Heart right ventricle (tissue), 16 donors: ENCODE measurements at regions not wholly inside any gene's neighbourhood (a gene's known extent, or its start where the extent isn't known, plus 50 kb on each side); places are given as distances from the start of the nearest gene placed in this dataset.

ENCODE experiments used
- ATAC-seq, 8 donors: fragments of 200-7000 bp; cut with Tn5 transposase; one replicate each; pipeline ENCODE4 v1.9.1; 2020; ENCODE audit warnings: mild to moderate bottlenecking in 8 of 8, moderate library complexity in 8 of 8, moderate number of reproducible peaks in 1 of 8
- DNase-seq, 2 donors: peaks; one replicate each; pipeline ENCODE4 v3.0.0-alpha.2; 2020
- H3K27ac ChIP-seq, 10 donors: fragments of 200-600 bp; sonication (generic) in 2 of 10; one replicate each; pipeline versions ENCODE4 v1.5.0 to v1.8.0; 2020 to 2022; ENCODE audit warnings: mild to moderate bottlenecking in 3 of 10
- H3K27me3 ChIP-seq, 7 donors: fragments of 200-600 bp; one replicate each; pipeline ENCODE4 v1.8.0; 2021 to 2022; ENCODE audit warnings: mild to moderate bottlenecking in 2 of 7
- H3K36me3 ChIP-seq, 9 donors: fragments of 200-600 bp; sonication (generic) in 1 of 9; one replicate each; pipeline versions ENCODE4 v1.5.0 to v1.8.0; 2020 to 2022; ENCODE audit warnings: mild to moderate bottlenecking in 2 of 9
- H3K4me1 ChIP-seq, 9 donors: fragments of 200-600 bp; sonication (generic) in 1 of 9; one replicate each; pipeline versions ENCODE4 v1.5.0 to v1.8.0; 2020 to 2022; ENCODE audit warnings: mild to moderate bottlenecking in 4 of 9
- H3K4me3 ChIP-seq, 10 donors: fragments of 200-600 bp; sonication (generic) in 2 of 10; one replicate each; pipeline versions ENCODE4 v1.5.0 to v1.8.0; 2020 to 2022; ENCODE audit warnings: mild to moderate bottlenecking in 7 of 10, moderate library complexity in 2 of 10
- H3K9me3 ChIP-seq, 11 donors: fragments of 200-600 bp in 10 of 11; sonication (generic) in 2 of 11; one replicate each; pipeline versions ENCODE4 v1.5.0 to v1.8.0; 2013 to 2022; ENCODE audit warnings: mild to moderate bottlenecking in 2 of 11, control low read depth in 1 of 11, moderate library complexity in 1 of 11
- WGBS, 2 donors: extraction: QIAGEN DNeasy Blood & Tissue Kit; methylation state at CpG; one replicate each; pipeline ENCODE4 v1.1.7; 2013; ENCODE audit warnings: inconsistent platforms in 1 of 2; 5-methylcytosine and 5-hydroxymethylcytosine counted together
- intact Hi-C, 10 donors: fragments of 100-400 bp; cut with DNase I; formaldehyde crosslinking; loops; one replicate each; pipeline versions ENCODE4 v1.11.1 to v1.14.2; 2022
- TF ChIP-seq, protein P1 (sequence below), 9 donors: fragments of 200-600 bp; sonication (generic) in 2 of 9; IDR thresholded peaks; one replicate each; pipeline versions ENCODE4 v1.5.0 to v1.8.0; 2021 to 2022; ENCODE audit warnings: antibody characterized with exemption in 9 of 9, mild to moderate bottlenecking in 5 of 9, moderate library complexity in 1 of 9
- donor health status: Arrhythmogenic right ventricular cardiomyopathy.
- donor health status: ischemic (EF 13 %, LVEDD 7.1; RV severe dilation, severe dysfunction).
- donor health status: healthy with polysubstance abuse.
- donor health status: DM: no; HTN: yes; CAD: no.
- donor health status: DM: no; HTN: no; CAD: no.
- donor health status: ischemic (EF 25% LVEDD 6.9; RV normal size, moderate dysfunction).
- donor health status: ischemic (EF 25% LVEDD 5.7; RV mildly dilated, moderate dysfunction).
- donor health status: healthy.
- donor health status: DM: yes; HTN: yes; CAD: no.
- donor health status: Ischemic cardiomyopathy.
- donor health status: ischemic (EF 35%, LVEDD 5.7; RV mildly dilated, moderate dysfunction).
- donor health status: nonischemic (EF 11% LVEDD 7.7; RV severe dilation, severe dysfunction).
- donor health status: DM: yes; HTN: yes; CAD: no.
- donor health status: PGD.
- donor health status: ischemic (EF 29% LVEDD 5.4; RV normal size, mild dysfunction).
- donor health status: nonischemic (EF 23%, LVEDD 6.1; RV moderate dilation, normal function).

DNA sequence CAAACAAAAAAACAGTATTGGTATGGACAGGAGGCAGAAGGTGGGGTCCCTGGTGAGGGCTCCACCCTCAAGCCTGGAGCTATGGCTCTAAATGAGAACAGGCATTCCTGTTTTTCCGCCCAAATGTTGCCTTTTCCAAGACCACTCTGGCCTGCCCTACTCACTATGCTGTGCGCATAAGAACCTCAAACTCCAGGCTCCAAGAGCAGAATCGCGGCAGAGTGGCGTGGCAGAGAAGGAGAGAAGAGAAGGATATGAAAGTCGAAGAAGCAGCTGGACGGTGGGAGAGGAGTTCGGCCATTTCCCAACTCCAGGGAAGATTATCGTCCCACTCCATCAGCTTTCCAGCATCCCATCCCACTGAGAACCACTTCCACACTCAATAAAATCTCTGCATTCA is 207.8 kb downstream of the FAT4 start:
- Histone ChIP-seq H3K9me3 (no peaks in the 10 kb centered on the region), H3K4me1 (peaks cover 0 to 28% (median 4%) of the 10 kb centered on the region in 9 donors), H3K27me3 (no peaks in the 10 kb centered on the region), H3K27ac (no peak overlapping the region), H3K36me3 (no peaks in the 10 kb centered on the region), H3K4me3 (no peak overlapping the region)
- TF ChIP-seq, protein P1, sequence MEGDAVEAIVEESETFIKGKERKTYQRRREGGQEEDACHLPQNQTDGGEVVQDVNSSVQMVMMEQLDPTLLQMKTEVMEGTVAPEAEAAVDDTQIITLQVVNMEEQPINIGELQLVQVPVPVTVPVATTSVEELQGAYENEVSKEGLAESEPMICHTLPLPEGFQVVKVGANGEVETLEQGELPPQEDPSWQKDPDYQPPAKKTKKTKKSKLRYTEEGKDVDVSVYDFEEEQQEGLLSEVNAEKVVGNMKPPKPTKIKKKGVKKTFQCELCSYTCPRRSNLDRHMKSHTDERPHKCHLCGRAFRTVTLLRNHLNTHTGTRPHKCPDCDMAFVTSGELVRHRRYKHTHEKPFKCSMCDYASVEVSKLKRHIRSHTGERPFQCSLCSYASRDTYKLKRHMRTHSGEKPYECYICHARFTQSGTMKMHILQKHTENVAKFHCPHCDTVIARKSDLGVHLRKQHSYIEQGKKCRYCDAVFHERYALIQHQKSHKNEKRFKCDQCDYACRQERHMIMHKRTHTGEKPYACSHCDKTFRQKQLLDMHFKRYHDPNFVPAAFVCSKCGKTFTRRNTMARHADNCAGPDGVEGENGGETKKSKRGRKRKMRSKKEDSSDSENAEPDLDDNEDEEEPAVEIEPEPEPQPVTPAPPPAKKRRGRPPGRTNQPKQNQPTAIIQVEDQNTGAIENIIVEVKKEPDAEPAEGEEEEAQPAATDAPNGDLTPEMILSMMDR (IDR thresholded peaks at IDR 0.05): no peak
- intact Hi-C loops: loop anchor here in 1 of 10 donors (10.0 kb wide), 1 partner anchor 212 kb away; no protein-coding TSS in a partner anchor
- DNase-seq (no peak), ATAC-seq (no peak)
- WGBS, 2 donors: 95 to 96% methylated on average over 9 of the region's 9 CpGs

DNA sequence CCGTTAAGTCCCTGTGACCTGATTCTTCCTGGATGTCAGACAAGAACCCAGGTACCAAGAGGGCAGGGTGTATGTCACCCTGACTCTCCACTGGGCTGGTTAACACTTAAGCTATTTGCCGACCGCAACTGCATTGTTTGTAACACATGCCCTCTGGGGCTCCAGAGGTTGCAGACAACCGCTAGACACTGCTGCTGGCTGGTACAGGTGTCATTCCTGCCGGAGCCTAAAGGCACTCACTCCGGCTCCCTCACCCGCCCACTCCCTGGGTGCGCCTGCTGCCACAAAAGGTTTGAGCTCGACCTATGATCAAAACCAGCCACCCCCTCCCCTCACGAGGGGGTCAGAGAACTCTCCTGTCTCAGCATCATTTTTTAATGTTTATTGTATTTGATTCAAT is 208.2 kb downstream of the FAT4 start:
- peaks cover 0 to 24% (median 4%) of the 10 kb centered on the region in 9 donors for H3K4me1 ChIP-seq
- WGBS, 2 donors: 87 to 93% methylated on average over 10 of the region's 10 CpGs
- intact Hi-C loops: loop anchor here in 1 of 10 donors (10.0 kb wide), 1 partner anchor 212 kb away; no protein-coding TSS in a partner anchor
- no peak for DNase-seq
- H3K4me3 ChIP-seq: no peak overlapping the region
- H3K36me3 ChIP-seq: no peaks in the 10 kb centered on the region
- H3K27me3 ChIP-seq: no peaks in the 10 kb centered on the region
- ATAC-seq: no peak
- no peak overlapping the region for H3K27ac ChIP-seq
- TF ChIP-seq, protein P1 (IDR thresholded peaks at IDR 0.05): no peak
- H3K9me3 ChIP-seq: no peaks in the 10 kb centered on the region

DNA sequence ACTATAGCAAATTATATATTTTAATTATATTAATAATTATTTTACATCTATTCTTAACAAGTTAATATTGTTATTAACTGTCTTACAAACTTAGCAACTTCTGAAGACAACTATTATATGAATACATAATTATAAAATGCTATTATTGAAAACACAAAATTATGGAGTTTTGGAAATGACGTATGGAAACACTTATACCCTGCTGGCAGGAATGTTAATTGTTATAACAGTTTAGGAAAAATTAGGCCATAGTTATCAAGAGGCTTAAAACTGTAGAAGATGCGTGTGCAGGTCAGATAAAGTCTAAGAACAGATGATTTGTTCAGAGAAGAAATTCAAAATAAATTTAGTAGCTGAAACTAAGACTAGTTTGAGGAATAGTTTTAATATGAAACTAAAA is 211.7 kb downstream of the FAT4 start:
- no peak overlapping the region for H3K4me3 ChIP-seq
- no peaks in the 10 kb centered on the region for H3K4me1 ChIP-seq
- H3K9me3 ChIP-seq: no peaks in the 10 kb centered on the region
- WGBS, 2 donors: 84 to 85% methylated on average over 2 of the region's 2 CpGs
- intact Hi-C loops: loop anchor here in 1 of 10 donors (10.0 kb wide), 1 partner anchor 208 kb away; no protein-coding TSS in a partner anchor
- no peak overlapping the region for H3K27ac ChIP-seq
- TF ChIP-seq, protein P1 (IDR thresholded peaks at IDR 0.05): no peak
- ATAC-seq: no peak
- no peaks in the 10 kb centered on the region for H3K27me3 ChIP-seq
- no peaks in the 10 kb centered on the region for H3K36me3 ChIP-seq
- no peak for DNase-seq

DNA sequence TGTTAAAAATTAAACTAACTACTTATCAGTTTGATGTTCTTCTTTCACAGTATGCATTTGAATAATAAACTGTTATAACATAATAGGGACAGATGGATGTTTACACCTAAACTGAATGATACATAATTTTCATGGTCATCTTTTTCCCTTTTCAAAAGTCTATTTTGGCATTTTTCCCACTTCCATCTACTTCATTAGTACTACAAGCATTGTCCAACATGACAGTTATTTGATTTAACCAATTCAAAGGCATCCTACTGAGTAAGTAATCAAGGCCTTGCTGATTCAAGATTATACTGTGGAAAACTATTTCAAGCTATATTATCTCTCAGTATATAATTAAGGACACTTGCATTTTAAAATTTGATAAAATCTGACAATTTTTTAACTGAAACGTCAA is 212.9 kb downstream of the FAT4 start:
- H3K36me3 ChIP-seq: no peaks in the 10 kb centered on the region
- no peak overlapping the region for H3K27ac ChIP-seq
- DNase-seq (no peak), ATAC-seq (no peak)
- H3K4me3 ChIP-seq: no peak overlapping the region
- peaks cover 0 to under 1% (median 0%) of the 10 kb centered on the region in 11 donors for H3K9me3 ChIP-seq
- TF ChIP-seq, protein P1 (IDR thresholded peaks at IDR 0.05): no peak
- H3K27me3 ChIP-seq: no peaks in the 10 kb centered on the region
- no peaks in the 10 kb centered on the region for H3K4me1 ChIP-seq
- intact Hi-C loops: loop anchor here in 1 of 10 donors (10.0 kb wide), 1 partner anchor 207 kb away; no protein-coding TSS in a partner anchor
- WGBS, 2 donors: 89 to 92% methylated on average over 1 of the region's 1 CpG
